HEK293 (cell line): ENCODE measurements at regions not wholly inside any gene's neighbourhood (a gene's known extent, or its start where the extent isn't known, plus 50 kb on each side); places are given as distances from the start of the nearest gene placed in this dataset.

Source experiments
- ZNF560 ChIP-seq: fragments of 450-650 bp; formaldehyde crosslinking; IDR thresholded peaks from 2 replicates; pipeline ENCODE4 v1.5.1; 2017; ENCODE audit warnings: missing biosample characterization, missing genetic modification characterization, borderline replicate concordance
- ZNF768 ChIP-seq: fragments of 450-650 bp; formaldehyde crosslinking; IDR thresholded peaks from 2 replicates; pipeline ENCODE4 v1.5.1; 2018; ENCODE audit warnings: missing biosample characterization, mild to moderate bottlenecking, missing genetic modification characterization
- TF ChIP-seq, protein P1 (sequence below): fragments of 450-650 bp; formaldehyde crosslinking; IDR thresholded peaks from 2 replicates; pipeline ENCODE4 v1.5.1; 2016; ENCODE audit warnings: missing biosample characterization, missing genetic modification characterization
- TF ChIP-seq, protein P2 (sequence below): fragments of 450-650 bp; formaldehyde crosslinking; IDR thresholded peaks from 2 replicates; pipeline ENCODE4 v1.5.1; 2016; ENCODE audit warnings: missing biosample characterization, missing genetic modification characterization, borderline replicate concordance

DNA sequence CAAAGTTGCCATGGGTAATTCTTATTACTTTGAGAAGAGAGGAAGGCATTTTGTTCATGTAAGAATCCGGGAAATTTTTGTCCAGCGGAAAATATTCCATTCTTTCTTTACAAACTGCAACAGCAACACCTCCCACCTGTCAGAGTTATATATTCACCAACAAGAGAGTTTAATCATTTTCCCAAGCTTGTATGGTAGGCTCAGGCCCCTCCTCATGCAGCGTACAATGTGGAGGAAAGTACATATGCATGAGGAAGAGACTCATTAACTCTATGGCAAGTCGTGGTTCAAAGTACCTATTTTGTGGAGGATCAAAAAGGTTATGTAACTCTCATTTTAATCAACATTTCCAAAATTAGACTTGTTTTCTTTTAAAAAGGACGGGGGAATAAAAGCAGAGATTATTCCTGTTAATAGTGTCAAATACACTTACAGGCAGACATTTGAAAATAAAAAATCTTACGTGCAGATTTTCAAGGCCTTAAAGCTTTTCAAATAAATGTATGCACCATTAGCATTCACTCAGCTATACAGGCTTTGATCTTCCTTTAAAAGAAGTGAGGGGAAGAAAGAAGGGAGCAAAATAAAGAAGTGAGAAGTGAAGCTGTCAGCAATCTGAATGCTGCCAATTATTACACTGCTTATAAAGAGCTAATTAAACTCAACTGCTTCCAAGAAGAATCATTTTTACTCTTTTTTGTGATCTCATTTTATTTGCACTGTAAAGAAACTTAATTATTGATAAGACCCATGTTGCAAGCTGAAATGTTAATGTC is 204.8 kb downstream of the FAT4 start:
- no peak for TF ChIP-seq ZNF560 (tag by site-specific recombination)
- no peak for TF ChIP-seq ZNF768 (tag by site-specific recombination)
- TF ChIP-seq, protein P1, sequence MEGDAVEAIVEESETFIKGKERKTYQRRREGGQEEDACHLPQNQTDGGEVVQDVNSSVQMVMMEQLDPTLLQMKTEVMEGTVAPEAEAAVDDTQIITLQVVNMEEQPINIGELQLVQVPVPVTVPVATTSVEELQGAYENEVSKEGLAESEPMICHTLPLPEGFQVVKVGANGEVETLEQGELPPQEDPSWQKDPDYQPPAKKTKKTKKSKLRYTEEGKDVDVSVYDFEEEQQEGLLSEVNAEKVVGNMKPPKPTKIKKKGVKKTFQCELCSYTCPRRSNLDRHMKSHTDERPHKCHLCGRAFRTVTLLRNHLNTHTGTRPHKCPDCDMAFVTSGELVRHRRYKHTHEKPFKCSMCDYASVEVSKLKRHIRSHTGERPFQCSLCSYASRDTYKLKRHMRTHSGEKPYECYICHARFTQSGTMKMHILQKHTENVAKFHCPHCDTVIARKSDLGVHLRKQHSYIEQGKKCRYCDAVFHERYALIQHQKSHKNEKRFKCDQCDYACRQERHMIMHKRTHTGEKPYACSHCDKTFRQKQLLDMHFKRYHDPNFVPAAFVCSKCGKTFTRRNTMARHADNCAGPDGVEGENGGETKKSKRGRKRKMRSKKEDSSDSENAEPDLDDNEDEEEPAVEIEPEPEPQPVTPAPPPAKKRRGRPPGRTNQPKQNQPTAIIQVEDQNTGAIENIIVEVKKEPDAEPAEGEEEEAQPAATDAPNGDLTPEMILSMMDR: no peak
- TF ChIP-seq, protein P2, sequence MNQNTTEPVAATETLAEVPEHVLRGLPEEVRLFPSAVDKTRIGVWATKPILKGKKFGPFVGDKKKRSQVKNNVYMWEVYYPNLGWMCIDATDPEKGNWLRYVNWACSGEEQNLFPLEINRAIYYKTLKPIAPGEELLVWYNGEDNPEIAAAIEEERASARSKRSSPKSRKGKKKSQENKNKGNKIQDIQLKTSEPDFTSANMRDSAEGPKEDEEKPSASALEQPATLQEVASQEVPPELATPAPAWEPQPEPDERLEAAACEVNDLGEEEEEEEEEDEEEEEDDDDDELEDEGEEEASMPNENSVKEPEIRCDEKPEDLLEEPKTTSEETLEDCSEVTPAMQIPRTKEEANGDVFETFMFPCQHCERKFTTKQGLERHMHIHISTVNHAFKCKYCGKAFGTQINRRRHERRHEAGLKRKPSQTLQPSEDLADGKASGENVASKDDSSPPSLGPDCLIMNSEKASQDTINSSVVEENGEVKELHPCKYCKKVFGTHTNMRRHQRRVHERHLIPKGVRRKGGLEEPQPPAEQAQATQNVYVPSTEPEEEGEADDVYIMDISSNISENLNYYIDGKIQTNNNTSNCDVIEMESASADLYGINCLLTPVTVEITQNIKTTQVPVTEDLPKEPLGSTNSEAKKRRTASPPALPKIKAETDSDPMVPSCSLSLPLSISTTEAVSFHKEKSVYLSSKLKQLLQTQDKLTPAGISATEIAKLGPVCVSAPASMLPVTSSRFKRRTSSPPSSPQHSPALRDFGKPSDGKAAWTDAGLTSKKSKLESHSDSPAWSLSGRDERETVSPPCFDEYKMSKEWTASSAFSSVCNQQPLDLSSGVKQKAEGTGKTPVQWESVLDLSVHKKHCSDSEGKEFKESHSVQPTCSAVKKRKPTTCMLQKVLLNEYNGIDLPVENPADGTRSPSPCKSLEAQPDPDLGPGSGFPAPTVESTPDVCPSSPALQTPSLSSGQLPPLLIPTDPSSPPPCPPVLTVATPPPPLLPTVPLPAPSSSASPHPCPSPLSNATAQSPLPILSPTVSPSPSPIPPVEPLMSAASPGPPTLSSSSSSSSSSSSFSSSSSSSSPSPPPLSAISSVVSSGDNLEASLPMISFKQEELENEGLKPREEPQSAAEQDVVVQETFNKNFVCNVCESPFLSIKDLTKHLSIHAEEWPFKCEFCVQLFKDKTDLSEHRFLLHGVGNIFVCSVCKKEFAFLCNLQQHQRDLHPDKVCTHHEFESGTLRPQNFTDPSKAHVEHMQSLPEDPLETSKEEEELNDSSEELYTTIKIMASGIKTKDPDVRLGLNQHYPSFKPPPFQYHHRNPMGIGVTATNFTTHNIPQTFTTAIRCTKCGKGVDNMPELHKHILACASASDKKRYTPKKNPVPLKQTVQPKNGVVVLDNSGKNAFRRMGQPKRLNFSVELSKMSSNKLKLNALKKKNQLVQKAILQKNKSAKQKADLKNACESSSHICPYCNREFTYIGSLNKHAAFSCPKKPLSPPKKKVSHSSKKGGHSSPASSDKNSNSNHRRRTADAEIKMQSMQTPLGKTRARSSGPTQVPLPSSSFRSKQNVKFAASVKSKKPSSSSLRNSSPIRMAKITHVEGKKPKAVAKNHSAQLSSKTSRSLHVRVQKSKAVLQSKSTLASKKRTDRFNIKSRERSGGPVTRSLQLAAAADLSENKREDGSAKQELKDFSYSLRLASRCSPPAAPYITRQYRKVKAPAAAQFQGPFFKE (tag by site-specific recombination): no peak
